H1 (cell line): ENCODE measurements at regions not wholly inside any gene's neighbourhood (a gene's known extent, or its start where the extent isn't known, plus 50 kb on each side); places are given as distances from the start of the nearest gene placed in this dataset.
"Not testable (repeated sequence)": the region's sequence is repeated elsewhere in the genome, so short reads cannot be mapped to it uniquely, and the experiment has no call there.

Experiments used
- CTCF ChIA-PET: fragments of 300-600 bp; sonication (Branson Sonifier 250); formaldehyde crosslinking; loops from one replicate; lab custom pipeline; 2021; ENCODE audit not compliant: partially characterized antibody; lab: Charles Lee
- POLR2A ChIA-PET: fragments of 300-600 bp; sonication (Branson Sonifier 250); formaldehyde crosslinking; loops from one replicate; lab custom pipeline; 2021; ENCODE audit warnings: inconsistent platforms; ENCODE audit not compliant: partially characterized antibody; lab: Charles Lee
- DNase-seq, 2 experiments: peaks; one replicate each; pipeline versions ENCODE4 v3.0.0 to v3.0.0-alpha.2; 2010 to 2022; ENCODE audit warnings: low spot score in 2 of 2, low read depth in 1 of 2, mixed read lengths in 1 of 2
- FAIRE-seq: peaks from 2 replicates; lab custom pipeline; 2011; peaks lifted over from hg19 to GRCh38; lab: Jason Lieb, UNC
- H2AFZ ChIP-seq: 2 replicates; pipeline ENCODE4 v1.8.1; 2012; ENCODE audit warnings: low read length, inconsistent platforms
- H2AK5ac ChIP-seq: 2 replicates; pipeline ENCODE4 v1.6.1; 2013; ENCODE audit warnings: low read depth, low read length
- H2BK120ac ChIP-seq: replicated peaks from 2 replicates; pipeline ENCODE3; 2013; ENCODE audit warnings: low read depth, low read length, inconsistent platforms
- H2BK12ac ChIP-seq: 2 replicates; pipeline ENCODE4 v1.6.1; 2013; ENCODE audit warnings: low read depth, low read length
- H2BK15ac ChIP-seq: 2 replicates; pipeline ENCODE4 v1.6.1; 2013; ENCODE audit warnings: low read length
- H2BK20ac ChIP-seq: 2 replicates; pipeline ENCODE4 v1.6.1; 2013; ENCODE audit warnings: low read length
- H2BK5ac ChIP-seq: 2 replicates; pipeline ENCODE4 v1.6.1; 2013; ENCODE audit warnings: low read depth, low read length
- H3K14ac ChIP-seq: 2 replicates; pipeline ENCODE4 v1.6.1; 2013; ENCODE audit warnings: inconsistent platforms; ENCODE audit not compliant: insufficient read length
- H3K18ac ChIP-seq: 2 replicates; pipeline ENCODE4 v1.6.1; 2013; ENCODE audit warnings: low read length; ENCODE audit errors: extremely low read depth
- H3K23ac ChIP-seq: 2 replicates; pipeline ENCODE4 v1.6.1; 2013; ENCODE audit warnings: inconsistent platforms; ENCODE audit not compliant: insufficient read length
- H3K23me2 ChIP-seq: 2 replicates; pipeline ENCODE4 v1.6.1; 2013; ENCODE audit warnings: low read depth, low read length
- H3K27ac ChIP-seq: 2 replicates; pipeline ENCODE4 v1.6.1; 2011; ENCODE audit warnings: low read depth, low read length, inconsistent platforms
- H3K27me3 ChIP-seq, 4 experiments: replicated peaks in 1 of 4; 1 replicate in 1 of 4; 2 replicates in 3 of 4; pipeline versions ENCODE4 v1.6.1 to v1.8.1; 2011 to 2013; ENCODE audit warnings: low read length in 3 of 4, mild to moderate bottlenecking in 3 of 4, inconsistent platforms in 2 of 4, mixed read lengths in 2 of 4, moderate library complexity in 1 of 4; ENCODE audit not compliant: control insufficient read depth in 3 of 4, insufficient read depth in 3 of 4; ENCODE audit errors: extremely low read depth in 1 of 4
- H3K36me3 ChIP-seq, 4 experiments: 2 replicates each; pipeline versions ENCODE4 v1.6.1 to v1.8.1; 2011 to 2013; ENCODE audit warnings: mild to moderate bottlenecking in 4 of 4, low read length in 3 of 4, moderate library complexity in 2 of 4, control low read depth in 1 of 4, inconsistent platforms in 1 of 4; ENCODE audit not compliant: insufficient read depth in 4 of 4, control insufficient read depth in 2 of 4
- H3K4ac ChIP-seq: replicated peaks from 2 replicates; pipeline ENCODE3; 2013; ENCODE audit warnings: low read length, low read depth, mixed read lengths, inconsistent platforms; ENCODE audit not compliant: insufficient read length
- H3K4me1 ChIP-seq, 4 experiments: replicated peaks in 1 of 4; 1 replicate in 1 of 4; 2 replicates in 3 of 4; pipeline versions ENCODE4 v1.6.1 to v1.8.1; 2011 to 2013; ENCODE audit warnings: low read length in 3 of 4, inconsistent platforms in 2 of 4, mixed read lengths in 1 of 4; ENCODE audit not compliant: insufficient read depth in 4 of 4, control insufficient read depth in 3 of 4
- H3K4me2 ChIP-seq, 2 experiments: 2 replicates each; pipeline versions ENCODE4 v1.6.1 to v1.8.1; 2011 to 2013; ENCODE audit warnings: low read depth in 2 of 2, low read length in 2 of 2, control low read depth in 1 of 2, inconsistent platforms in 1 of 2, mild to moderate bottlenecking in 1 of 2; ENCODE audit not compliant: insufficient read depth in 1 of 2
- H3K4me3 ChIP-seq, 4 experiments: fragments of 200-600, 300-600 bp in 1 of 4; sonication (generic), shearing (Covaris generic), sonication (Bioruptor Twin) in 1 of 4; 2 replicates each; pipeline versions ENCODE4 v1.5.1 to v1.8.1; 2011 to 2016; ENCODE audit warnings: low read length in 4 of 4, low read depth in 3 of 4, control low read depth in 2 of 4, inconsistent platforms in 2 of 4, mild to moderate bottlenecking in 2 of 4, mixed read lengths in 1 of 4, moderate library complexity in 1 of 4; ENCODE audit not compliant: insufficient read depth in 2 of 4; ENCODE audit errors: extremely low read depth in 1 of 4
- H3K56ac ChIP-seq: replicated peaks from 2 replicates; pipeline ENCODE3; 2013; ENCODE audit warnings: low read depth, mild to moderate bottlenecking, mixed read lengths, low read length, inconsistent platforms; ENCODE audit not compliant: insufficient read length
- H3K79me1 ChIP-seq: 2 replicates; pipeline ENCODE4 v1.6.1; 2013; ENCODE audit warnings: low read depth, low read length, control low read depth
- H3K79me2 ChIP-seq, 2 experiments: 2 replicates each; pipeline versions ENCODE4 v1.6.1 to v1.8.1; 2012 to 2013; ENCODE audit warnings: low read length in 2 of 2, mild to moderate bottlenecking in 2 of 2, inconsistent platforms in 1 of 2; ENCODE audit not compliant: insufficient read depth in 2 of 2, control insufficient read depth in 1 of 2
- H3K9ac ChIP-seq, 4 experiments: replicated peaks in 1 of 4; 1 replicate in 1 of 4; 2 replicates in 3 of 4; pipeline versions ENCODE4 v1.6.1 to v1.8.1; 2011 to 2013; ENCODE audit warnings: low read depth in 3 of 4, low read length in 3 of 4, control low read depth in 2 of 4, mild to moderate bottlenecking in 2 of 4, moderate library complexity in 2 of 4, inconsistent platforms in 1 of 4; ENCODE audit errors: extremely low read depth in 1 of 4
- H3K9me3 ChIP-seq, 2 experiments: 2 replicates each; pipeline versions ENCODE4 v1.6.1 to v1.8.1; 2012 to 2013; ENCODE audit warnings: mild to moderate bottlenecking in 2 of 2, moderate library complexity in 2 of 2, control low read depth in 1 of 2, inconsistent platforms in 1 of 2, low read depth in 1 of 2, low read length in 1 of 2, mixed read lengths in 1 of 2; ENCODE audit not compliant: insufficient read depth in 2 of 2
- H4K20me1 ChIP-seq, 2 experiments: replicated peaks in 1 of 2; 2 replicates each; pipeline versions ENCODE3 to v1.8.1; 2011 to 2013; ENCODE audit warnings: inconsistent platforms in 2 of 2, low read length in 2 of 2, mild to moderate bottlenecking in 1 of 2; ENCODE audit not compliant: insufficient read depth in 2 of 2, control insufficient read depth in 1 of 2
- H4K5ac ChIP-seq: 2 replicates; pipeline ENCODE4 v1.6.1; 2013; ENCODE audit warnings: low read length, low read depth, mixed read lengths, inconsistent platforms; ENCODE audit not compliant: insufficient read length
- H4K8ac ChIP-seq: 2 replicates; pipeline ENCODE4 v1.8.0; 2013; ENCODE audit warnings: mild to moderate bottlenecking, moderate library complexity, low read length, inconsistent platforms; ENCODE audit not compliant: insufficient read depth; ENCODE audit errors: extremely low read depth
- H4K91ac ChIP-seq: replicated peaks from 2 replicates; pipeline ENCODE3; 2013; ENCODE audit warnings: low read length, mixed read lengths, inconsistent platforms; ENCODE audit not compliant: insufficient read length
- WGBS, 2 experiments: shearing (Covaris generic) in 1 of 2; methylation state at CpG; one replicate each; pipeline versions ENCODE4 v1.1.6 to v1.1.7; 2013 to 2015; ENCODE audit warnings: low lambda C conversion rate in 2 of 2, mixed read lengths in 2 of 2, inconsistent platforms in 1 of 2, low coverage in 1 of 2, missing lambda C conversion rate in 1 of 2; ENCODE audit not compliant: insufficient replicate concordance in 2 of 2, insufficient coverage in 1 of 2, insufficient read length in 1 of 2; ENCODE audit errors: extremely low coverage in 1 of 2, missing lambda C conversion rate in 1 of 2; 5-methylcytosine and 5-hydroxymethylcytosine counted together

DNA sequence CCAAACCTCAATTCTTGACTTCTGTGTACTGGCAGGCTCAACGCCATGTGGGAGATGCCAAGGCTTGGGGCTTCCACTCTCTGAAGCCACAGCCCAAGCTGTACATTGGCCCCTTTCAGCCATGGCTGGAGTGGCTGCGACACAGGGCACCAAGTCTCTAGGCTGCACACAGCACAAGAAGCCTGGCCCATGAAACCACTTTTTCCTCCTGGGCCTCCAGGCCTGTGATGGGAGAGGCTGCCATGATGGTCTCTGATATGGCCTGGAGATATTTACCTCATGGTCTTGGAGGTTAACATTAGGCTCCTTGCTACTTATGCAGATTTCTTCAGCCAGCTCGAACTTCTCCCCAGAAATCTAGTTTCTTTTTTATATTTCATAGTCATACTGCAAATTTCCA, 724.1 kb downstream of the RNF144A start:
- H2BK15ac ChIP-seq, H3K79me2 ChIP-seq, H2AK5ac ChIP-seq, H2BK20ac ChIP-seq, H3K23ac ChIP-seq, FAIRE-seq, H3K79me1 ChIP-seq, H3K36me3 ChIP-seq, H3K4me2 ChIP-seq, H2AFZ ChIP-seq, H2BK120ac ChIP-seq, H3K4ac ChIP-seq, H4K5ac ChIP-seq, DNase-seq, H3K14ac ChIP-seq, H3K4me3 ChIP-seq, H3K27ac ChIP-seq, H2BK5ac ChIP-seq, H3K27me3 ChIP-seq, H4K20me1 ChIP-seq, H4K8ac ChIP-seq, POLR2A ChIA-PET, H4K91ac ChIP-seq, H2BK12ac ChIP-seq, H3K9ac ChIP-seq, H3K23me2 ChIP-seq, H3K4me1 ChIP-seq, H3K18ac ChIP-seq, H3K56ac ChIP-seq: not testable (repeated sequence)
- 91% methylated on average over 3 of the region's 3 CpGs; no CpG with 5 or more reads in 1 of the 2 experiments for WGBS, 2 experiments
- CTCF ChIA-PET, result interaction anchor here (1.2 kb wide), 1 partner anchor 31 kb away, joined by 3 read pairs; no protein-coding TSS in a partner anchor
- H3K9me3 ChIP-seq, result peaks cover 13 to 28% of the 10 kb centered on the region in 2 experiments; a peak in 3 of 4 replicates
